ENCODE measurements at regions not wholly inside any gene's neighbourhood (a gene's known extent, or its start where the extent isn't known, plus 50 kb on each side); places are given as distances from the start of the nearest gene placed in this dataset.

GRCh38 chr10:3325954-3326750 lies 153.6 kb upstream of the PITRM1 start:
- DNase-seq (no peak), ATAC-seq (ENCODE audit: low read depth) (no peak)
- H3K27me3 ChIP-seq (replicated peaks in 1 of 4; ENCODE audit: control extremely low read depth in 1 of 4, control insufficient read depth in 3 of 4, insufficient read depth in 4 of 4, low read length in 3 of 4): no peaks in the 10 kb centered on the region
- 80% methylated on average over 2 of the region's 7 CpGs for WGBS (ENCODE audit: insufficient coverage)
- peaks cover 0 to 3% (median 0%) of the 10 kb centered on the region in 3 donors for H3K9me3 ChIP-seq (ENCODE audit: control extremely low read depth in 1 of 3, control insufficient read depth in 2 of 3, insufficient read depth in 1 of 3, low read length in 2 of 3)
- no peaks in the 10 kb centered on the region for H3K4me1 ChIP-seq (ENCODE audit: control insufficient read depth in 2 of 2, insufficient read depth in 2 of 2, low read length in 2 of 2)
- TF ChIP-seq EZH2 (IDR thresholded peaks at IDR 0.05; ENCODE audit: borderline replicate concordance, insufficient read depth, low read depth, low read length, poor library complexity, severe bottlenecking): no peak
- no peak overlapping the region for H2AFZ ChIP-seq (ENCODE audit: insufficient read depth, low read depth, low read length, poor library complexity, severe bottlenecking)
- H3K4me3 Mint-ChIP-seq: no peak overlapping the region
- H3K9ac ChIP-seq (ENCODE audit: low read length): no peak overlapping the region
- no peaks in the 10 kb centered on the region for H3K9me3 Mint-ChIP-seq (ENCODE audit: insufficient read depth)
- intact Hi-C loops (cut with micrococcal nuclease): no loop called here
- no peaks in the 10 kb centered on the region for H4K20me1 ChIP-seq (ENCODE audit: control insufficient read depth, insufficient read depth, low read length, poor library complexity, severe bottlenecking)
- CTCF ChIA-PET: no interaction called here
- H3K27ac ChIP-seq (ENCODE audit: low read length in 2 of 2): no peak overlapping the region
- no peak overlapping the region for H3K4me3 ChIP-seq (ENCODE audit: control extremely low read depth in 1 of 5, extremely low read depth in 1 of 5, insufficient read depth in 1 of 5, low read depth in 2 of 5, low read length in 4 of 5)
- no peak overlapping the region for H3K4me2 ChIP-seq (replicated peaks; ENCODE audit: low read depth, low read length, poor library complexity, severe bottlenecking)
- POLR2A ChIA-PET: no interaction called here
- H3K27ac Mint-ChIP-seq: no peak overlapping the region
- H3K4me1 Mint-ChIP-seq: no peaks in the 10 kb centered on the region
- no peaks in the 10 kb centered on the region for H3K79me2 ChIP-seq (ENCODE audit: control insufficient read depth, insufficient read depth, low read length)
- H3K36me3 ChIP-seq (replicated peaks in 1 of 2; ENCODE audit: control extremely low read depth in 1 of 2, control insufficient read depth in 1 of 2, extremely low read depth in 1 of 2, insufficient read depth in 2 of 2, low read length in 1 of 2): no peaks in the 10 kb centered on the region
- H3K27me3 Mint-ChIP-seq: peaks cover under 1% of the 10 kb centered on the region

GRCh38 chr10:3324612-3325038 lies 152.0 kb upstream of the PITRM1 start:
- peaks cover 0 to 9% (median 0%) of the 10 kb centered on the region in 3 donors for H3K9me3 ChIP-seq (ENCODE audit: control extremely low read depth in 1 of 3, control insufficient read depth in 2 of 3, insufficient read depth in 1 of 3, low read length in 2 of 3)
- TF ChIP-seq CTCF (IDR thresholded peaks at IDR 0.05) (no peak), EZH2 (IDR thresholded peaks at IDR 0.05; ENCODE audit: borderline replicate concordance, insufficient read depth, low read depth, low read length, poor library complexity, severe bottlenecking) (no peak)
- ATAC-seq (ENCODE audit: low read depth): no peak
- H3K4me2 ChIP-seq (replicated peaks; ENCODE audit: low read depth, low read length, poor library complexity, severe bottlenecking): no peak overlapping the region
- no peak overlapping the region for H3K27ac Mint-ChIP-seq
- H3K27ac ChIP-seq (ENCODE audit: low read length in 2 of 2): no peak overlapping the region
- intact Hi-C loops (cut with micrococcal nuclease): no loop called here
- no peaks in the 10 kb centered on the region for H3K36me3 ChIP-seq (replicated peaks in 1 of 2; ENCODE audit: control extremely low read depth in 1 of 2, control insufficient read depth in 1 of 2, extremely low read depth in 1 of 2, insufficient read depth in 2 of 2, low read length in 1 of 2)
- H2AFZ ChIP-seq (ENCODE audit: insufficient read depth, low read depth, low read length, poor library complexity, severe bottlenecking): no peak overlapping the region
- ChIA-PET CTCF (no interaction called here), POLR2A (no interaction called here)
- no peaks in the 10 kb centered on the region for H4K20me1 ChIP-seq (ENCODE audit: control insufficient read depth, insufficient read depth, low read length, poor library complexity, severe bottlenecking)
- no peaks in the 10 kb centered on the region for H3K27me3 ChIP-seq (replicated peaks in 1 of 4; ENCODE audit: control extremely low read depth in 1 of 4, control insufficient read depth in 3 of 4, insufficient read depth in 4 of 4, low read length in 3 of 4)
- no peaks in the 10 kb centered on the region for H3K79me2 ChIP-seq (ENCODE audit: control insufficient read depth, insufficient read depth, low read length)
- no peaks in the 10 kb centered on the region for H3K27me3 Mint-ChIP-seq
- H3K4me3 ChIP-seq (ENCODE audit: control extremely low read depth in 1 of 5, extremely low read depth in 1 of 5, insufficient read depth in 1 of 5, low read depth in 2 of 5, low read length in 4 of 5): no peak overlapping the region
- WGBS (ENCODE audit: insufficient coverage): 87% methylated on average over 5 of the region's 8 CpGs
- H3K9me3 Mint-ChIP-seq (ENCODE audit: insufficient read depth): no peaks in the 10 kb centered on the region
- H3K4me1 Mint-ChIP-seq: no peaks in the 10 kb centered on the region
- no peak overlapping the region for H3K4me3 Mint-ChIP-seq
- DNase-seq: no peak
- H3K4me1 ChIP-seq (ENCODE audit: control insufficient read depth in 2 of 2, insufficient read depth in 2 of 2, low read length in 2 of 2): no peaks in the 10 kb centered on the region
- H3K9ac ChIP-seq (ENCODE audit: low read length): no peak overlapping the region

Measured in B cell (primary cell).